Activated CD8-positive, alpha-beta memory T cell treated with anti-CD3 and anti-CD28 coated beads for 48 hours (primary cell): ENCODE measurements at regions not wholly inside any gene's neighbourhood (a gene's known extent, or its start where the extent isn't known, plus 50 kb on each side); places are given as distances from the start of the nearest gene placed in this dataset.
"Not testable (repeated sequence)": the region's sequence is repeated elsewhere in the genome, so short reads cannot be mapped to it uniquely, and the experiment has no call there.

Source experiments
- DNase-seq, 3 experiments: peaks; one replicate each; pipeline ENCODE4 v3.0.0-alpha.2; 2020; ENCODE audit warnings: low read depth in 2 of 3, low spot score in 2 of 3

- no peak for DNase-seq
Observed at GRCh38 chr13:80555796-80556678, 215.1 kb upstream of the SPRY2 start.

GRCh38 chr13:80552851-80553440, 212.0 kb upstream of the SPRY2 start:
- DNase-seq: no peak

GRCh38 chr13:80551650-80552497, 210.9 kb upstream of the SPRY2 start:
- no peak for DNase-seq

GRCh38 chr13:80550971-80551441, 210.1 kb upstream of the SPRY2 start:
- no peak for DNase-seq

- DNase-seq: no peak
Observed at GRCh38 chr13:80548915-80549314, 208.0 kb upstream of the SPRY2 start.

GRCh38 chr13:80547885-80548825, 207.2 kb upstream of the SPRY2 start:
- no peak for DNase-seq

GRCh38 chr13:80547341-80547740, 206.4 kb upstream of the SPRY2 start:
- no peak for DNase-seq

GRCh38 chr13:80533175-80533574, 192.2 kb upstream of the SPRY2 start:
- DNase-seq: no peak

GRCh38 chr13:80530902-80531301, 190.0 kb upstream of the SPRY2 start:
- no peak for DNase-seq

GRCh38 chr13:80530191-80530590, 189.3 kb upstream of the SPRY2 start:
- DNase-seq: no peak

GRCh38 chr13:80529734-80530133, 188.8 kb upstream of the SPRY2 start:
- no peak for DNase-seq

GRCh38 chr13:80528733-80529132, 187.8 kb upstream of the SPRY2 start:
- DNase-seq: no peak

GRCh38 chr13:80527400-80527799, 186.5 kb upstream of the SPRY2 start:
- DNase-seq: no peak

- DNase-seq: no peak
Observed at GRCh38 chr13:80524447-80525215, 183.7 kb upstream of the SPRY2 start.

GRCh38 chr13:80523134-80523533, 182.2 kb upstream of the SPRY2 start:
- no peak for DNase-seq

GRCh38 chr13:80522463-80522862, 181.5 kb upstream of the SPRY2 start:
- not testable (repeated sequence) for DNase-seq

- DNase-seq: no peak
Observed at GRCh38 chr13:80516818-80517348, 176.0 kb upstream of the SPRY2 start.

- DNase-seq: no peak
Observed at GRCh38 chr13:80515296-80515695, 174.4 kb upstream of the SPRY2 start.

- DNase-seq: no peak
Observed at GRCh38 chr13:80513196-80513595, 172.3 kb upstream of the SPRY2 start.
